ENCODE measurements at regions not wholly inside any gene's neighbourhood (a gene's known extent, or its start where the extent isn't known, plus 50 kb on each side); places are given as distances from the start of the nearest gene placed in this dataset.

DNA sequence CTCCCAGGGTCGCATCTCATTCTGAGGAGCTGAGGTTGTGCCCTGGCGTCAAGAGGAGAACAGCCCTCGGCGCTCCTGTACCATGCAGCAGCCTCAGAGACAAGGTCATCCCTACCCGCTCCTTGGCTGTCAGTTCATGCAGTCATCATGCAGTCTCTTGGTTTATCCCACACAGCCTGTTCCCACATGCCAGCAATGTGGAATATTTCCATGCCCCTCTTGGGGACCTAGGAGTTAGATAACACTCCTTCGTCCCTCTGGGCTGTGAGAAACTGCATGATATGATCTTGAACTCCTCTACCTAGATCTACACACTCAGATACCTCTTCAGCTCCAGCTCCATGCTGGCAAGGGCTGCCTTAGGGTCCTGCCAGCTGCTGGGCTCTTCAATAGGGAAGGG is 97.6 kb downstream of the BOD1 start (continued):
- no peak for TF ChIP-seq ZNF23 (tag by site-specific recombination; IDR thresholded peaks at IDR 0.05; ENCODE audit: borderline replicate concordance)
- TF ChIP-seq, protein P1, sequence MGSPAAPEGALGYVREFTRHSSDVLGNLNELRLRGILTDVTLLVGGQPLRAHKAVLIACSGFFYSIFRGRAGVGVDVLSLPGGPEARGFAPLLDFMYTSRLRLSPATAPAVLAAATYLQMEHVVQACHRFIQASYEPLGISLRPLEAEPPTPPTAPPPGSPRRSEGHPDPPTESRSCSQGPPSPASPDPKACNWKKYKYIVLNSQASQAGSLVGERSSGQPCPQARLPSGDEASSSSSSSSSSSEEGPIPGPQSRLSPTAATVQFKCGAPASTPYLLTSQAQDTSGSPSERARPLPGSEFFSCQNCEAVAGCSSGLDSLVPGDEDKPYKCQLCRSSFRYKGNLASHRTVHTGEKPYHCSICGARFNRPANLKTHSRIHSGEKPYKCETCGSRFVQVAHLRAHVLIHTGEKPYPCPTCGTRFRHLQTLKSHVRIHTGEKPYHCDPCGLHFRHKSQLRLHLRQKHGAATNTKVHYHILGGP (tag by site-specific recombination; IDR thresholded peaks at IDR 0.05), result no peak
- TF ChIP-seq, protein P2, sequence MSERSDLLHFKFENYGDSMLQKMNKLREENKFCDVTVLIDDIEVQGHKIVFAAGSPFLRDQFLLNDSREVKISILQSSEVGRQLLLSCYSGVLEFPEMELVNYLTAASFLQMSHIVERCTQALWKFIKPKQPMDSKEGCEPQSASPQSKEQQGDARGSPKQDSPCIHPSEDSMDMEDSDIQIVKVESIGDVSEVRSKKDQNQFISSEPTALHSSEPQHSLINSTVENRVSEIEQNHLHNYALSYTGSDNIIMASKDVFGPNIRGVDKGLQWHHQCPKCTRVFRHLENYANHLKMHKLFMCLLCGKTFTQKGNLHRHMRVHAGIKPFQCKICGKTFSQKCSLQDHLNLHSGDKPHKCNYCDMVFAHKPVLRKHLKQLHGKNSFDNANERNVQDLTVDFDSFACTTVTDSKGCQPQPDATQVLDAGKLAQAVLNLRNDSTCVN (tag by site-specific recombination; optimal IDR thresholded peaks at IDR 0.05), result no peak
- no peak for TF ChIP-seq ZNF2 (tag by site-specific recombination; IDR thresholded peaks at IDR 0.05)
- TF ChIP-seq ZNF510 (tag by site-specific recombination; IDR thresholded peaks at IDR 0.05; ENCODE audit: insufficient replicate concordance), result no peak
- TF ChIP-seq ZNF558 (tag by site-specific recombination; IDR thresholded peaks at IDR 0.05), result no peak
- TF ChIP-seq ZNF623 (tag by site-specific recombination; IDR thresholded peaks at IDR 0.05), result no peak
- TF ChIP-seq, protein P3, sequence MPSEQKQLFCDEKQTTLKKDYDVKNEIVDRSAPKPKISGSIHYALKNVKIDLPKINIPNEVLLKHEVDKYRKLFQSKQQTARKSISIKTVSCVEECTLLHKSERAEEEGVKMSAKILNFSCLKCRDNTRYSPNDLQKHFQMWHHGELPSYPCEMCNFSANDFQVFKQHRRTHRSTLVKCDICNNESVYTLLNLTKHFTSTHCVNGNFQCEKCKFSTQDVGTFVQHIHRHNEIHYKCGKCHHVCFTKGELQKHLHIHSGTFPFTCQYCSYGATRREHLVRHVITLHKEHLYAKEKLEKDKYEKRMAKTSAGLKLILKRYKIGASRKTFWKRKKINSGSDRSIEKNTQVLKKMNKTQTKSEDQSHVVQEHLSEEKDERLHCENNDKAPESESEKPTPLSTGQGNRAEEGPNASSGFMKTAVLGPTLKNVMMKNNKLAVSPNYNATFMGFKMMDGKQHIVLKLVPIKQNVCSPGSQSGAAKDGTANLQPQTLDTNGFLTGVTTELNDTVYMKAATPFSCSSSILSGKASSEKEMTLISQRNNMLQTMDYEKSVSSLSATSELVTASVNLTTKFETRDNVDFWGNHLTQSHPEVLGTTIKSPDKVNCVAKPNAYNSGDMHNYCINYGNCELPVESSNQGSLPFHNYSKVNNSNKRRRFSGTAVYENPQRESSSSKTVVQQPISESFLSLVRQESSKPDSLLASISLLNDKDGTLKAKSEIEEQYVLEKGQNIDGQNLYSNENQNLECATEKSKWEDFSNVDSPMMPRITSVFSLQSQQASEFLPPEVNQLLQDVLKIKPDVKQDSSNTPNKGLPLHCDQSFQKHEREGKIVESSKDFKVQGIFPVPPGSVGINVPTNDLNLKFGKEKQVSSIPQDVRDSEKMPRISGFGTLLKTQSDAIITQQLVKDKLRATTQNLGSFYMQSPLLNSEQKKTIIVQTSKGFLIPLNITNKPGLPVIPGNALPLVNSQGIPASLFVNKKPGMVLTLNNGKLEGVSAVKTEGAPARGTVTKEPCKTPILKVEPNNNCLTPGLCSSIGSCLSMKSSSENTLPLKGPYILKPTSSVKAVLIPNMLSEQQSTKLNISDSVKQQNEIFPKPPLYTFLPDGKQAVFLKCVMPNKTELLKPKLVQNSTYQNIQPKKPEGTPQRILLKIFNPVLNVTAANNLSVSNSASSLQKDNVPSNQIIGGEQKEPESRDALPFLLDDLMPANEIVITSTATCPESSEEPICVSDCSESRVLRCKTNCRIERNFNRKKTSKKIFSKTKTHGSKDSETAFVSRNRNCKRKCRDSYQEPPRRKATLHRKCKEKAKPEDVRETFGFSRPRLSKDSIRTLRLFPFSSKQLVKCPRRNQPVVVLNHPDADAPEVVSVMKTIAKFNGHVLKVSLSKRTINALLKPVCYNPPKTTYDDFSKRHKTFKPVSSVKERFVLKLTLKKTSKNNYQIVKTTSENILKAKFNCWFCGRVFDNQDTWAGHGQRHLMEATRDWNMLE (tag by site-specific recombination; conservative IDR thresholded peaks at IDR 0.05; ENCODE audit: low read depth), result no peak
- TF ChIP-seq ZNF155 (tag by site-specific recombination; IDR thresholded peaks at IDR 0.05), result no peak

DNA sequence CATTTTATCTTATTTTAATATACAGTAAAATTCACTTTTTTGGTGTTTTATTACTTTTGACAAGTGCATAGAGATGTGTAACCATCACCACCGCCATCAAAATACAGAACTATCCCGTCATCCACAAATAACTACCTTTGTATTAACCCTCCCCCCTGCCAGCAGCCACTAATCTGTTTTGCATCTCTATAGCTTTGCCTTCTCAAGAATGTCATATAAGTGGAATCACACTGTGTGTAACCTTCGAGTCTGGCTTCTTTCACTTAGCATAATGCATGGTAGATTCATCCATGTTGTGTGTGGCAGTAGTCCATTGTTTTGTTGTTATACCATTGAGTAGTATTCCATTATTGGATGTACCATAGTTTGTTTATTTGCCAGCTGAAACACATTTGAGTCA is 98.8 kb downstream of the BOD1 start:
- Histone ChIP-seq H3K9me3 (ENCODE audit: control insufficient read depth, insufficient read depth, low read depth, low read length) (no peaks in the 10 kb centered on the region), H3K4me3 (ENCODE audit: low read depth, low read length) (no peak overlapping the region), H3K36me3 (ENCODE audit: control insufficient read depth in 2 of 2, insufficient read depth in 1 of 2, low read length in 2 of 2) (no peaks in the 10 kb centered on the region), H3K27ac (ENCODE audit: extremely low read depth, low read depth, low read length) (no peak overlapping the region), H3K4me1 (ENCODE audit: control insufficient read depth, insufficient read depth, low read length) (no peaks in the 10 kb centered on the region)
- ChIA-PET POLR2A (no interaction called here), CTCF (no interaction called here)
- TF ChIP-seq, protein P4, sequence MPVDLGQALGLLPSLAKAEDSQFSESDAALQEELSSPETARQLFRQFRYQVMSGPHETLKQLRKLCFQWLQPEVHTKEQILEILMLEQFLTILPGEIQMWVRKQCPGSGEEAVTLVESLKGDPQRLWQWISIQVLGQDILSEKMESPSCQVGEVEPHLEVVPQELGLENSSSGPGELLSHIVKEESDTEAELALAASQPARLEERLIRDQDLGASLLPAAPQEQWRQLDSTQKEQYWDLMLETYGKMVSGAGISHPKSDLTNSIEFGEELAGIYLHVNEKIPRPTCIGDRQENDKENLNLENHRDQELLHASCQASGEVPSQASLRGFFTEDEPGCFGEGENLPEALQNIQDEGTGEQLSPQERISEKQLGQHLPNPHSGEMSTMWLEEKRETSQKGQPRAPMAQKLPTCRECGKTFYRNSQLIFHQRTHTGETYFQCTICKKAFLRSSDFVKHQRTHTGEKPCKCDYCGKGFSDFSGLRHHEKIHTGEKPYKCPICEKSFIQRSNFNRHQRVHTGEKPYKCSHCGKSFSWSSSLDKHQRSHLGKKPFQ (tag by site-specific recombination; IDR thresholded peaks at IDR 0.05), result no peak
- TF ChIP-seq ZNF37A (tag by site-specific recombination; IDR thresholded peaks at IDR 0.05) (no peak), ZNF837 (tag by site-specific recombination; IDR thresholded peaks at IDR 0.05) (no peak), ZNF561 (tag by site-specific recombination; IDR thresholded peaks at IDR 0.05; ENCODE audit: borderline replicate concordance) (no peak), OVOL3 (tag by site-specific recombination; IDR thresholded peaks at IDR 0.05) (no peak), HOXC10 (CRISPR knock-in tag; IDR thresholded peaks at IDR 0.05) (no peak), ZBTB17 (tag by site-specific recombination; IDR thresholded peaks at IDR 0.05) (no peak)
- TF ChIP-seq, protein P5, sequence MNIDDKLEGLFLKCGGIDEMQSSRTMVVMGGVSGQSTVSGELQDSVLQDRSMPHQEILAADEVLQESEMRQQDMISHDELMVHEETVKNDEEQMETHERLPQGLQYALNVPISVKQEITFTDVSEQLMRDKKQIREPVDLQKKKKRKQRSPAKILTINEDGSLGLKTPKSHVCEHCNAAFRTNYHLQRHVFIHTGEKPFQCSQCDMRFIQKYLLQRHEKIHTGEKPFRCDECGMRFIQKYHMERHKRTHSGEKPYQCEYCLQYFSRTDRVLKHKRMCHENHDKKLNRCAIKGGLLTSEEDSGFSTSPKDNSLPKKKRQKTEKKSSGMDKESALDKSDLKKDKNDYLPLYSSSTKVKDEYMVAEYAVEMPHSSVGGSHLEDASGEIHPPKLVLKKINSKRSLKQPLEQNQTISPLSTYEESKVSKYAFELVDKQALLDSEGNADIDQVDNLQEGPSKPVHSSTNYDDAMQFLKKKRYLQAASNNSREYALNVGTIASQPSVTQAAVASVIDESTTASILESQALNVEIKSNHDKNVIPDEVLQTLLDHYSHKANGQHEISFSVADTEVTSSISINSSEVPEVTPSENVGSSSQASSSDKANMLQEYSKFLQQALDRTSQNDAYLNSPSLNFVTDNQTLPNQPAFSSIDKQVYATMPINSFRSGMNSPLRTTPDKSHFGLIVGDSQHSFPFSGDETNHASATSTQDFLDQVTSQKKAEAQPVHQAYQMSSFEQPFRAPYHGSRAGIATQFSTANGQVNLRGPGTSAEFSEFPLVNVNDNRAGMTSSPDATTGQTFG (tag by site-specific recombination; IDR thresholded peaks at IDR 0.05; ENCODE audit: borderline replicate concordance), result no peak
- TF ChIP-seq, protein P2 (tag by site-specific recombination; optimal IDR thresholded peaks at IDR 0.05), result no peak
- TF ChIP-seq, protein P6, sequence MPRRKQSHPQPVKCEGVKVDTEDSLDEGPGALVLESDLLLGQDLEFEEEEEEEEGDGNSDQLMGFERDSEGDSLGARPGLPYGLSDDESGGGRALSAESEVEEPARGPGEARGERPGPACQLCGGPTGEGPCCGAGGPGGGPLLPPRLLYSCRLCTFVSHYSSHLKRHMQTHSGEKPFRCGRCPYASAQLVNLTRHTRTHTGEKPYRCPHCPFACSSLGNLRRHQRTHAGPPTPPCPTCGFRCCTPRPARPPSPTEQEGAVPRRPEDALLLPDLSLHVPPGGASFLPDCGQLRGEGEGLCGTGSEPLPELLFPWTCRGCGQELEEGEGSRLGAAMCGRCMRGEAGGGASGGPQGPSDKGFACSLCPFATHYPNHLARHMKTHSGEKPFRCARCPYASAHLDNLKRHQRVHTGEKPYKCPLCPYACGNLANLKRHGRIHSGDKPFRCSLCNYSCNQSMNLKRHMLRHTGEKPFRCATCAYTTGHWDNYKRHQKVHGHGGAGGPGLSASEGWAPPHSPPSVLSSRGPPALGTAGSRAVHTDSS (tag by site-specific recombination; IDR thresholded peaks at IDR 0.05), result no peak
- TF ChIP-seq, protein P7, sequence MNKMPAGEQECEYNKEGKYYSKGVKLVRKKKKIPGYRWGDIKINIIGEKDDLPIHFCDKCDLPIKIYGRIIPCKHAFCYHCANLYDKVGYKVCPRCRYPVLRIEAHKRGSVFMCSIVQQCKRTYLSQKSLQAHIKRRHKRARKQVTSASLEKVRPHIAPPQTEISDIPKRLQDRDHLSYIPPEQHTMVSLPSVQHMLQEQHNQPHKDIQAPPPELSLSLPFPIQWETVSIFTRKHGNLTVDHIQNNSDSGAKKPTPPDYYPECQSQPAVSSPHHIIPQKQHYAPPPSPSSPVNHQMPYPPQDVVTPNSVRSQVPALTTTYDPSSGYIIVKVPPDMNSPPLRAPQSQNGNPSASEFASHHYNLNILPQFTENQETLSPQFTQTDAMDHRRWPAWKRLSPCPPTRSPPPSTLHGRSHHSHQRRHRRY (tag by site-specific recombination; IDR thresholded peaks at IDR 0.05), result no peak
